Lower leg skin (tissue), 4 donors: ENCODE measurements at regions not wholly inside any gene's neighbourhood (a gene's known extent, or its start where the extent isn't known, plus 50 kb on each side); places are given as distances from the start of the nearest gene placed in this dataset.

Experiments
- DNase-seq, 2 donors: peaks; one replicate each; pipeline ENCODE4 v3.0.0-alpha.2; 2019; ENCODE audit warnings: low spot score in 2 of 2
- H3K4me3 ChIP-seq: fragments of 200-600 bp; sonication (generic); 2 replicates; pipeline ENCODE4 v1.5.1; 2017; ENCODE audit warnings: mild to moderate bottlenecking, low read depth; ENCODE audit not compliant: poor library complexity, severe bottlenecking
- CTCF ChIP-seq, 3 donors: fragments of 450-650 bp; IDR thresholded peaks; one replicate each; pipeline ENCODE4 v1.5.1; 2016; ENCODE audit warnings: antibody characterized with exemption in 3 of 3, mild to moderate bottlenecking in 3 of 3, moderate library complexity in 2 of 3
- POLR2A ChIP-seq, 2 donors: fragments of 450-650 bp; IDR thresholded peaks; one replicate each; pipeline ENCODE4 v1.6.1; 2016 to 2017; ENCODE audit warnings: antibody characterized with exemption in 2 of 2, mild to moderate bottlenecking in 1 of 2, moderate library complexity in 1 of 2
- WGBS, 2 donors: methylation state at CpG; one replicate each; pipeline ENCODE4 v1.1.5; 2018; 5-methylcytosine and 5-hydroxymethylcytosine counted together
- intact Hi-C: fragments of 100-400 bp; cut with DNase I; formaldehyde crosslinking; loops from one replicate; pipeline ENCODE4 v1.15.0; 2023; ENCODE audit warnings: low total_unique reads

- intact Hi-C loops: no loop called here
- WGBS, 2 donors: 90 to 92% methylated on average over 3 of the region's 3 CpGs
- TF ChIP-seq CTCF (IDR thresholded peaks at IDR 0.05) (no peak), POLR2A (IDR thresholded peaks at IDR 0.05) (no peak)
- DNase-seq: no peak
- no peak overlapping the region for H3K4me3 ChIP-seq
These were observed 476.8 kb downstream of the COG6 start for GRCh38 chr13:40132249-40132648.

- 89 to 95% methylated on average over 2 of the region's 2 CpGs for WGBS, 2 donors
- intact Hi-C loops: no loop called here
- TF ChIP-seq CTCF (IDR thresholded peaks at IDR 0.05) (no peak), POLR2A (IDR thresholded peaks at IDR 0.05) (no peak)
- DNase-seq: no peak
- no peak overlapping the region for H3K4me3 ChIP-seq
These were observed 481.4 kb downstream of the COG6 start for GRCh38 chr13:40136896-40137295.

- no peak for DNase-seq
- TF ChIP-seq POLR2A (IDR thresholded peaks at IDR 0.05): no peak
- no peak for TF ChIP-seq CTCF (IDR thresholded peaks at IDR 0.05)
- 96% methylated on average over 6 of the region's 6 CpGs for WGBS, 2 donors
- intact Hi-C loops: no loop called here
- no peak overlapping the region for H3K4me3 ChIP-seq
These were observed 481.9 kb downstream of the COG6 start for GRCh38 chr13:40137400-40137799.

GRCh38 chr13:40139896-40140520 lies 484.5 kb downstream of the COG6 start:
- DNase-seq: no peak
- no peak for TF ChIP-seq POLR2A (IDR thresholded peaks at IDR 0.05)
- TF ChIP-seq CTCF (IDR thresholded peaks at IDR 0.05): no peak
- intact Hi-C loops: no loop called here
- H3K4me3 ChIP-seq: no peak overlapping the region
- 76 to 83% methylated on average over 10 of the region's 10 CpGs for WGBS, 2 donors

- DNase-seq: no peak
- H3K4me3 ChIP-seq: no peak overlapping the region
- intact Hi-C loops: no loop called here
- TF ChIP-seq CTCF (IDR thresholded peaks at IDR 0.05): no peak
- TF ChIP-seq POLR2A (IDR thresholded peaks at IDR 0.05): no peak
- 67 to 71% methylated on average over 11 of the region's 11 CpGs for whole genome bisulfite sequencing, 2 donors
These were observed 486.5 kb downstream of the COG6 start for GRCh38 chr13:40141859-40142555.
